Gastrocnemius medialis (tissue), 4 donors: ENCODE measurements at regions not wholly inside any gene's neighbourhood (a gene's known extent, or its start where the extent isn't known, plus 50 kb on each side); places are given as distances from the start of the nearest gene placed in this dataset.

ENCODE experiments used
- ATAC-seq, 2 donors: fragments of 150-250 bp; one replicate each; pipeline ENCODE4 v1.9.1; 2016
- DNase-seq, 2 donors: peaks; one replicate each; pipeline ENCODE4 v3.0.0-alpha.2; 2019
- H3K27ac ChIP-seq, 4 donors: fragments of 200-600 bp; sonication (generic); 1 replicate in 1 of 4; 2 replicates in 3 of 4; pipeline ENCODE4 v1.5.1; 2016 to 2018; ENCODE audit warnings: mild to moderate bottlenecking in 2 of 4, moderate library complexity in 1 of 4
- H3K27me3 ChIP-seq, 3 donors: fragments of 200-600 bp; sonication (generic) in 2 of 3; 1 replicate in 1 of 3; 2 replicates in 2 of 3; pipeline versions ENCODE4 v1.5.1 to v1.6.0; 2016 to 2019; ENCODE audit warnings: mild to moderate bottlenecking in 1 of 3, moderate library complexity in 1 of 3
- H3K36me3 ChIP-seq, 2 donors: fragments of 200-600 bp; sonication (generic) in 1 of 2; one replicate each; pipeline ENCODE4 v1.5.1; 2017 to 2018
- H3K4me1 ChIP-seq, 2 donors: fragments of 200-600 bp; sonication (generic) in 1 of 2; one replicate each; pipeline ENCODE4 v1.5.1; 2016 to 2017; ENCODE audit warnings: mild to moderate bottlenecking in 2 of 2
- H3K4me3 ChIP-seq, 4 donors: fragments of 200-600 bp; sonication (generic) in 3 of 4; 1 replicate in 1 of 4; 2 replicates in 3 of 4; pipeline ENCODE4 v1.5.1; 2016 to 2019; ENCODE audit warnings: mild to moderate bottlenecking in 2 of 4
- H3K9me3 ChIP-seq, 3 donors: fragments of 200-600 bp; sonication (generic) in 2 of 3; 1 replicate in 1 of 3; 2 replicates in 2 of 3; pipeline ENCODE4 v1.5.1; 2016 to 2019
- CTCF ChIP-seq, 5 experiments: fragments of 450-650 bp in 3 of 5; fragments of 200-600 bp in 2 of 5; sonication (generic) in 2 of 5; IDR thresholded peaks in 4 of 5; conservative IDR thresholded peaks in 1 of 5; 1 replicate in 4 of 5; 2 replicates in 1 of 5; pipeline ENCODE4 v1.5.1; 2016 to 2019; ENCODE audit warnings: antibody characterized with exemption in 5 of 5, mild to moderate bottlenecking in 3 of 5, moderate library complexity in 3 of 5
- POLR2A ChIP-seq, 2 donors: fragments of 450-650 bp; IDR thresholded peaks; one replicate each; pipeline ENCODE4 v1.6.1; 2017; ENCODE audit warnings: antibody characterized with exemption in 2 of 2, mild to moderate bottlenecking in 2 of 2, moderate library complexity in 2 of 2
- in situ Hi-C, 4 donors: fragments of 200-750 bp; cut with MboI; loops; one replicate each; pipeline versions ENCODE4 v1.15.0 to v1.8.0; 2017; ENCODE audit warnings: low sequenced_read_pairs in 4 of 4
- intact Hi-C: fragments of 100-400 bp; cut with DNase I; formaldehyde crosslinking; loops from one replicate; pipeline ENCODE4 v1.15.1; 2023; ENCODE audit warnings: low total_unique reads

GRCh38 chr1:170376801-170377385 is 155.1 kb upstream of the GORAB start:
- intact Hi-C loops (no loop called here), in situ Hi-C loops (no loop called here)
- Histone ChIP-seq H3K27ac (no peak overlapping the region), H3K4me1 (no peaks in the 10 kb centered on the region), H3K9me3 (no peaks in the 10 kb centered on the region), H3K27me3 (no peaks in the 10 kb centered on the region), H3K4me3 (no peak overlapping the region), H3K36me3 (no peaks in the 10 kb centered on the region)
- DNase-seq (no peak), ATAC-seq (no peak)
- TF ChIP-seq POLR2A (IDR thresholded peaks at IDR 0.05) (no peak), CTCF (IDR thresholded peaks at IDR 0.05 in 4 of 5, conservative IDR thresholded peaks at IDR 0.05 in 1 of 5) (no peak)

- no peaks in the 10 kb centered on the region for H3K9me3 ChIP-seq
- ATAC-seq (no peak), DNase-seq (no peak)
- H3K36me3 ChIP-seq: no peaks in the 10 kb centered on the region
- in situ Hi-C loops (no loop called here), intact Hi-C loops (no loop called here)
- no peak overlapping the region for H3K4me3 ChIP-seq
- no peaks in the 10 kb centered on the region for H3K27me3 ChIP-seq
- H3K4me1 ChIP-seq: no peaks in the 10 kb centered on the region
- no peak overlapping the region for H3K27ac ChIP-seq
- no peak for TF ChIP-seq POLR2A (IDR thresholded peaks at IDR 0.05)
- TF ChIP-seq CTCF (IDR thresholded peaks at IDR 0.05 in 4 of 5, conservative IDR thresholded peaks at IDR 0.05 in 1 of 5): no peak
Observed at GRCh38 chr1:170377440-170377839, 154.5 kb upstream of the GORAB start.

- Histone ChIP-seq H3K27ac (no peak overlapping the region), H3K27me3 (no peaks in the 10 kb centered on the region), H3K9me3 (no peaks in the 10 kb centered on the region), H3K36me3 (no peaks in the 10 kb centered on the region), H3K4me1 (no peaks in the 10 kb centered on the region), H3K4me3 (no peak overlapping the region)
- in situ Hi-C loops: no loop called here
- no peak for TF ChIP-seq CTCF (IDR thresholded peaks at IDR 0.05 in 4 of 5, conservative IDR thresholded peaks at IDR 0.05 in 1 of 5)
- DNase-seq: no peak
- intact Hi-C loops: no loop called here
- no peak for ATAC-seq
Observed at GRCh38 chr1:170377896-170378634, 153.9 kb upstream of the GORAB start.

- no peak overlapping the region for H3K4me3 ChIP-seq
- TF ChIP-seq CTCF (IDR thresholded peaks at IDR 0.05 in 4 of 5, conservative IDR thresholded peaks at IDR 0.05 in 1 of 5) (no peak), POLR2A (IDR thresholded peaks at IDR 0.05) (no peak)
- no peak overlapping the region for H3K27ac ChIP-seq
- intact Hi-C loops (no loop called here), in situ Hi-C loops (no loop called here)
- ATAC-seq: no peak
- H3K36me3 ChIP-seq: no peaks in the 10 kb centered on the region
- H3K9me3 ChIP-seq: no peaks in the 10 kb centered on the region
- H3K27me3 ChIP-seq: no peaks in the 10 kb centered on the region
- no peaks in the 10 kb centered on the region for H3K4me1 ChIP-seq
- DNase-seq: no peak
Observed at GRCh38 chr1:170385750-170386149, 146.2 kb upstream of the GORAB start.
